PC-9 (cell line): ENCODE measurements at regions not wholly inside any gene's neighbourhood (a gene's known extent, or its start where the extent isn't known, plus 50 kb on each side); places are given as distances from the start of the nearest gene placed in this dataset.
"Not testable (repeated sequence)": the region's sequence is repeated elsewhere in the genome, so short reads cannot be mapped to it uniquely, and the experiment has no call there.

Source experiments
- CTCF ChIP-seq: fragments of 200-600 bp; sonication (generic); conservative IDR thresholded peaks from 2 replicates; pipeline ENCODE4 v1.6.1; 2017; ENCODE audit warnings: mixed run types, antibody characterized with exemption, mild to moderate bottlenecking, moderate library complexity
- EZH2 ChIP-seq: fragments of 200-600 bp; sonication (generic); IDR thresholded peaks from 2 replicates; pipeline ENCODE4 v1.8.0; 2017; ENCODE audit warnings: antibody characterized with exemption, low read depth

- not testable (repeated sequence) for TF ChIP-seq CTCF, EZH2
These were observed 82.9 kb downstream of the ARHGAP11B start for GRCh38 chr15:30708809-30709208.
